ENCODE measurements at regions not wholly inside any gene's neighbourhood (a gene's known extent, or its start where the extent isn't known, plus 50 kb on each side); places are given as distances from the start of the nearest gene placed in this dataset.

- TF ChIP-seq MXI1 (IDR thresholded peaks at IDR 0.05; ENCODE audit: low read depth, low read length) (no peak), NR3C1 (CRISPR knock-in tag; IDR thresholded peaks at IDR 0.05) (no peak), ZC3H11A (IDR thresholded peaks at IDR 0.05; ENCODE audit: low read depth, low read length) (peak; percentile 37; the same call in 1 of the 2 replicates), CREB1 (IDR thresholded peaks at IDR 0.05) (peak; percentile 64; the same call in 1 of the 2 replicates), CREB1 (CRISPR knock-in tag; IDR thresholded peaks at IDR 0.05) (no peak), TCF3 (CRISPR knock-in tag; IDR thresholded peaks at IDR 0.05) (peak; percentile 96), PRPF4 (IDR thresholded peaks at IDR 0.05; ENCODE audit: insufficient read depth, low read depth, low read length, poor library complexity, severe bottlenecking) (no peak), ZNF407 (IDR thresholded peaks at IDR 0.05; ENCODE audit: low read depth) (no peak), PHTF2 (CRISPR knock-in tag; IDR thresholded peaks at IDR 0.05) (no peak), FOS (IDR thresholded peaks at IDR 0.05; ENCODE audit: extremely low read depth, insufficient read length) (no peak), GTF2F1 (IDR thresholded peaks at IDR 0.05; ENCODE audit: low read depth, low read length) (no peak), SMARCB1 (IDR thresholded peaks at IDR 0.05; ENCODE audit: insufficient read length, low read depth) (no peak), ZNF197 (CRISPR knock-in tag; IDR thresholded peaks at IDR 0.05; ENCODE audit: low read depth) (peak; percentile 95), NCOA4 (IDR thresholded peaks at IDR 0.05; ENCODE audit: partially characterized antibody) (peak; percentile 69), NR4A1 (CRISPR knock-in tag; IDR thresholded peaks at IDR 0.05) (no peak), NR4A1 (tag; IDR thresholded peaks at IDR 0.05) (peak; percentile 95), CBX3 (IDR thresholded peaks at IDR 0.05; ENCODE audit: borderline replicate concordance in 1 of 2, low read length in 2 of 2) (peak in 1 of 2 experiments; percentile 69; a peak in 1 of 3 replicates), MEIS2 (IDR thresholded peaks at IDR 0.05; ENCODE audit: partially characterized antibody) (peak; percentile 86), BRF1 (IDR thresholded peaks at IDR 0.05; ENCODE audit: borderline replicate concordance, extremely low read depth, insufficient read length) (no peak), EGR1 (conservative IDR thresholded peaks at IDR 0.05) (peak; percentile 58; the same call in 1 of the 2 replicates), E4F1 (CRISPR knock-in tag; IDR thresholded peaks at IDR 0.05; ENCODE audit: borderline replicate concordance) (no peak)
Observed at GRCh38 chr18:55748227-55748738, 160.3 kb upstream of the TCF4 start (continued).
